ENCODE measurements at regions not wholly inside any gene's neighbourhood (a gene's known extent, or its start where the extent isn't known, plus 50 kb on each side); places are given as distances from the start of the nearest gene placed in this dataset.

- H3K9me3 Mint-ChIP-seq, result peaks cover 5% of the 10 kb centered on the region
- DNase-seq (ENCODE audit: low read depth, low spot score), result no peak
- peaks cover 15% of the 10 kb centered on the region for H3K4me1 Mint-ChIP-seq
- H3K36me3 Mint-ChIP-seq (ENCODE audit: low read depth), result peaks cover 2% of the 10 kb centered on the region
- H3K27me3 Mint-ChIP-seq (ENCODE audit: low read depth), result no peaks in the 10 kb centered on the region
- peak overlapping the region; percentile 36 for H3K27ac Mint-ChIP-seq (ENCODE audit: unreplicated experiment)
- no peak overlapping the region for H3K4me3 Mint-ChIP-seq
- TF ChIP-seq CTCF (conservative IDR thresholded peaks at IDR 0.05), result no peak
These were observed 630.5 kb upstream of the LMCD1 start for GRCh38 chr3:7871003-7871560.

- Mint-ChIP-seq H3K4me1 (peaks cover 24% of the 10 kb centered on the region), H3K27ac (ENCODE audit: unreplicated experiment) (no peak overlapping the region), H3K27me3 (ENCODE audit: low read depth) (no peaks in the 10 kb centered on the region), H3K9me3 (peaks cover 5% of the 10 kb centered on the region), H3K4me3 (no peak overlapping the region), H3K36me3 (ENCODE audit: low read depth) (peaks cover 2% of the 10 kb centered on the region)
- TF ChIP-seq CTCF (conservative IDR thresholded peaks at IDR 0.05), result no peak
- no peak for DNase-seq (ENCODE audit: low read depth, low spot score)
These were observed 627.5 kb upstream of the LMCD1 start for GRCh38 chr3:7874116-7874515.

- no peak for TF ChIP-seq CTCF (conservative IDR thresholded peaks at IDR 0.05)
These were observed 625.7 kb upstream of the LMCD1 start for GRCh38 chr3:7875925-7876324.

GRCh38 chr3:7876741-7877297 lies 624.8 kb upstream of the LMCD1 start:
- H3K27me3 Mint-ChIP-seq (ENCODE audit: low read depth), result no peaks in the 10 kb centered on the region
- no peak for DNase-seq (ENCODE audit: low read depth, low spot score)
- peak overlapping the region; percentile 84 for H3K27ac Mint-ChIP-seq (ENCODE audit: unreplicated experiment)
- peaks cover 7% of the 10 kb centered on the region for H3K9me3 Mint-ChIP-seq
- no peak overlapping the region for H3K4me3 Mint-ChIP-seq
- peaks cover 10% of the 10 kb centered on the region for H3K4me1 Mint-ChIP-seq
- peaks cover 4% of the 10 kb centered on the region for H3K36me3 Mint-ChIP-seq (ENCODE audit: low read depth)
- TF ChIP-seq CTCF (conservative IDR thresholded peaks at IDR 0.05), result no peak

More at GRCh38 chr3:7875925-7876324, 625.7 kb upstream of the LMCD1 start:
- Mint-ChIP-seq H3K4me1 (peaks cover 18% of the 10 kb centered on the region), H3K27ac (ENCODE audit: unreplicated experiment) (no peak overlapping the region), H3K9me3 (peaks cover 7% of the 10 kb centered on the region), H3K36me3 (ENCODE audit: low read depth) (peaks cover under 1% of the 10 kb centered on the region), H3K4me3 (no peak overlapping the region), H3K27me3 (ENCODE audit: low read depth) (no peaks in the 10 kb centered on the region)
- DNase-seq (ENCODE audit: low read depth, low spot score), result no peak

GRCh38 chr3:7877312-7877711 lies 624.3 kb upstream of the LMCD1 start:
- peaks cover 9% of the 10 kb centered on the region for H3K4me1 Mint-ChIP-seq
- peaks cover 7% of the 10 kb centered on the region for H3K9me3 Mint-ChIP-seq
- H3K27me3 Mint-ChIP-seq (ENCODE audit: low read depth), result no peaks in the 10 kb centered on the region
- DNase-seq (ENCODE audit: low read depth, low spot score), result no peak
- H3K36me3 Mint-ChIP-seq (ENCODE audit: low read depth), result peaks cover 4% of the 10 kb centered on the region
- no peak for TF ChIP-seq CTCF (conservative IDR thresholded peaks at IDR 0.05)
- no peak overlapping the region for H3K27ac Mint-ChIP-seq (ENCODE audit: unreplicated experiment)
- no peak overlapping the region for H3K4me3 Mint-ChIP-seq
